GM19372 (cell line): ENCODE measurements at regions not wholly inside any gene's neighbourhood (a gene's known extent, or its start where the extent isn't known, plus 50 kb on each side); places are given as distances from the start of the nearest gene placed in this dataset.

Experiments used
- ATAC-seq: cut with Tn5 transposase; IDR thresholded peaks from one replicate; pipeline ENCODE4 v1.9.1; 2021; ENCODE audit warnings: mild to moderate bottlenecking, low read depth, moderate library complexity; ENCODE audit not compliant: unreplicated experiment

- ATAC-seq: no peak
Observed at GRCh38 chr2:2642906-2643890, 312.1 kb upstream of the MYT1L start.

GRCh38 chr2:2641541-2642410 lies 310.7 kb upstream of the MYT1L start:
- ATAC-seq: no peak

GRCh38 chr2:2640818-2641217 lies 309.7 kb upstream of the MYT1L start:
- ATAC-seq: no peak

- ATAC-seq: no peak
Observed at GRCh38 chr2:2640371-2640770, 309.3 kb upstream of the MYT1L start.

GRCh38 chr2:2639251-2640139 lies 308.4 kb upstream of the MYT1L start:
- ATAC-seq: no peak

GRCh38 chr2:2638547-2639220 lies 307.6 kb upstream of the MYT1L start:
- ATAC-seq: no peak

- no peak for ATAC-seq
Observed at GRCh38 chr2:2636813-2637212, 305.7 kb upstream of the MYT1L start.

GRCh38 chr2:2635025-2635528 lies 304.0 kb upstream of the MYT1L start:
- ATAC-seq: no peak

- no peak for ATAC-seq
Observed at GRCh38 chr2:2633017-2633416, 301.9 kb upstream of the MYT1L start.

GRCh38 chr2:2623939-2624338 lies 292.9 kb upstream of the MYT1L start:
- ATAC-seq: no peak

GRCh38 chr2:2621855-2622254 lies 290.8 kb upstream of the MYT1L start:
- no peak for ATAC-seq

GRCh38 chr2:2620604-2621003 lies 289.5 kb upstream of the MYT1L start:
- ATAC-seq: no peak

- ATAC-seq: no peak
Observed at GRCh38 chr2:2619995-2620394, 288.9 kb upstream of the MYT1L start.

- ATAC-seq: no peak
Observed at GRCh38 chr2:2614452-2614851, 283.4 kb upstream of the MYT1L start.

- ATAC-seq: peak; percentile 100
Observed at GRCh38 chr2:2613279-2614199, 282.5 kb upstream of the MYT1L start.

GRCh38 chr2:2610751-2611150 lies 279.7 kb upstream of the MYT1L start:
- ATAC-seq: no peak

GRCh38 chr2:2600366-2600765 lies 269.3 kb upstream of the MYT1L start:
- no peak for ATAC-seq

GRCh38 chr2:2599441-2599840 lies 268.4 kb upstream of the MYT1L start:
- no peak for ATAC-seq

GRCh38 chr2:2597712-2598111 lies 266.6 kb upstream of the MYT1L start:
- ATAC-seq: no peak
